Lower leg skin (tissue), 3 donors: ENCODE measurements at regions not wholly inside any gene's neighbourhood (a gene's known extent, or its start where the extent isn't known, plus 50 kb on each side); places are given as distances from the start of the nearest gene placed in this dataset.

Experiments
- CTCF ChIP-seq, 3 donors: fragments of 450-650 bp; IDR thresholded peaks; one replicate each; pipeline ENCODE4 v1.5.1; 2016; ENCODE audit warnings: antibody characterized with exemption in 3 of 3, mild to moderate bottlenecking in 3 of 3, moderate library complexity in 2 of 3
- POLR2A ChIP-seq, 2 donors: fragments of 450-650 bp; IDR thresholded peaks; one replicate each; pipeline ENCODE4 v1.6.1; 2016 to 2017; ENCODE audit warnings: antibody characterized with exemption in 2 of 2, mild to moderate bottlenecking in 1 of 2, moderate library complexity in 1 of 2

GRCh38 chr18:23324861-23325260 is 128.2 kb upstream of the RIOK3 start:
- TF ChIP-seq CTCF (IDR thresholded peaks at IDR 0.05) (no peak), POLR2A (IDR thresholded peaks at IDR 0.05) (no peak)
